Esophagus mucosa (tissue), 1 donor: ENCODE measurements at regions not wholly inside any gene's neighbourhood (a gene's known extent, or its start where the extent isn't known, plus 50 kb on each side); places are given as distances from the start of the nearest gene placed in this dataset.
"Not testable (repeated sequence)": the region's sequence is repeated elsewhere in the genome, so short reads cannot be mapped to it uniquely, and the experiment has no call there.

Experiments
- ATAC-seq: fragments of 200-7000 bp; cut with Tn5 transposase; one replicate; pipeline ENCODE4 v1.9.1; 2020
- donor health status: DM: yes; HTN: yes; CAD: no.

GRCh38 chr4:65265526-65265925 lies 404.8 kb downstream of the EPHA5 start:
- ATAC-seq, result no peak

GRCh38 chr4:65259296-65259695 lies 411.0 kb downstream of the EPHA5 start:
- ATAC-seq, result no peak

- ATAC-seq, result no peak
Observed at GRCh38 chr4:65250916-65251315, 419.4 kb downstream of the EPHA5 start.

GRCh38 chr4:65249111-65249510 lies 421.2 kb downstream of the EPHA5 start:
- no peak for ATAC-seq

GRCh38 chr4:65242156-65242846 lies 428.0 kb downstream of the EPHA5 start:
- no peak for ATAC-seq

- ATAC-seq, result no peak
Observed at GRCh38 chr4:65241257-65241997, 428.9 kb downstream of the EPHA5 start.

- ATAC-seq, result no peak
Observed at GRCh38 chr4:65234061-65234460, 436.2 kb downstream of the EPHA5 start.

GRCh38 chr4:65227628-65228027 lies 442.7 kb downstream of the EPHA5 start:
- no peak for ATAC-seq

- no peak for ATAC-seq
Observed at GRCh38 chr4:65223601-65224000, 446.7 kb downstream of the EPHA5 start.

- ATAC-seq, result not testable (repeated sequence)
Observed at GRCh38 chr4:65223074-65223473, 447.2 kb downstream of the EPHA5 start.

- ATAC-seq, result no peak
Observed at GRCh38 chr4:65217179-65217578, 453.1 kb downstream of the EPHA5 start.

- ATAC-seq, result no peak
Observed at GRCh38 chr4:65202853-65203236, 467.4 kb downstream of the EPHA5 start.

- no peak for ATAC-seq
Observed at GRCh38 chr4:65202165-65202852, 468.0 kb downstream of the EPHA5 start.

- ATAC-seq, result no peak
Observed at GRCh38 chr4:65195666-65196065, 474.6 kb downstream of the EPHA5 start.

- ATAC-seq, result no peak
Observed at GRCh38 chr4:65195002-65195401, 475.3 kb downstream of the EPHA5 start.

GRCh38 chr4:65193985-65194384 lies 476.3 kb downstream of the EPHA5 start:
- no peak for ATAC-seq

- no peak for ATAC-seq
Observed at GRCh38 chr4:65190780-65191179, 479.5 kb downstream of the EPHA5 start.

GRCh38 chr4:65175585-65175984 lies 494.7 kb downstream of the EPHA5 start:
- ATAC-seq, result no peak

- no peak for ATAC-seq
Observed at GRCh38 chr4:65170768-65171514, 499.3 kb downstream of the EPHA5 start.

- ATAC-seq, result no peak
Observed at GRCh38 chr4:65167719-65168118, 502.6 kb downstream of the EPHA5 start.

- no peak for ATAC-seq
Observed at GRCh38 chr4:65152205-65152604, 518.1 kb downstream of the EPHA5 start.

- ATAC-seq, result no peak
Observed at GRCh38 chr4:65139998-65140397, 530.3 kb downstream of the EPHA5 start.

- no peak for ATAC-seq
Observed at GRCh38 chr4:65126200-65126599, 544.1 kb downstream of the EPHA5 start.
